ENCODE measurements at regions not wholly inside any gene's neighbourhood (a gene's known extent, or its start where the extent isn't known, plus 50 kb on each side); places are given as distances from the start of the nearest gene placed in this dataset.

GRCh38 chr2:236348279-236348678, 84.1 kb upstream of the ASB18 start:
- TF ChIP-seq POLR2A (IDR thresholded peaks at IDR 0.05) (no peak), CTCF (IDR thresholded peaks at IDR 0.05) (no peak)
- 72 to 76% methylated on average over 11 of the region's 11 CpGs for WGBS, 2 donors
- intact Hi-C loops (cut with DNase I), result no loop called here

GRCh38 chr2:236348976-236349375, 84.8 kb upstream of the ASB18 start:
- TF ChIP-seq POLR2A (IDR thresholded peaks at IDR 0.05) (no peak), CTCF (IDR thresholded peaks at IDR 0.05) (no peak)
- Histone ChIP-seq H3K36me3 (no peaks in the 10 kb centered on the region), H3K27ac (no peak overlapping the region), H3K4me3 (replicated peaks in 1 of 3) (no peak overlapping the region), H3K4me1 (no peaks in the 10 kb centered on the region), H3K9me3 (no peaks in the 10 kb centered on the region), H3K27me3 (no peaks in the 10 kb centered on the region)
- 93 to 97% methylated on average over 6 of the region's 6 CpGs for WGBS, 2 donors
- DNase-seq, result no peak
- intact Hi-C loops (cut with DNase I), result no loop called here

More at GRCh38 chr2:236348279-236348678, 84.1 kb upstream of the ASB18 start:
- Histone ChIP-seq H3K36me3 (no peaks in the 10 kb centered on the region), H3K27me3 (no peaks in the 10 kb centered on the region), H3K4me3 (replicated peaks in 1 of 3) (no peak overlapping the region), H3K9me3 (no peaks in the 10 kb centered on the region), H3K4me1 (no peaks in the 10 kb centered on the region), H3K27ac (no peak overlapping the region)
- DNase-seq, result no peak

GRCh38 chr2:236350426-236350825, 86.2 kb upstream of the ASB18 start:
- H3K27me3 ChIP-seq, result no peaks in the 10 kb centered on the region
- H3K4me1 ChIP-seq, result no peaks in the 10 kb centered on the region
- no peaks in the 10 kb centered on the region for H3K9me3 ChIP-seq
- WGBS, 2 donors, result 88 to 92% methylated on average over 10 of the region's 10 CpGs
- no peak overlapping the region for H3K4me3 ChIP-seq (replicated peaks in 1 of 3)
- no peak for DNase-seq
- H3K36me3 ChIP-seq, result no peaks in the 10 kb centered on the region
- intact Hi-C loops (cut with DNase I), result no loop called here
- no peak for TF ChIP-seq POLR2A (IDR thresholded peaks at IDR 0.05)
- TF ChIP-seq CTCF (IDR thresholded peaks at IDR 0.05), result no peak
- no peak overlapping the region for H3K27ac ChIP-seq

- H3K36me3 ChIP-seq, result no peaks in the 10 kb centered on the region
- H3K27me3 ChIP-seq, result no peaks in the 10 kb centered on the region
- DNase-seq, result no peak
- H3K4me3 ChIP-seq (replicated peaks in 1 of 3), result no peak overlapping the region
- H3K4me1 ChIP-seq, result no peaks in the 10 kb centered on the region
- no peaks in the 10 kb centered on the region for H3K9me3 ChIP-seq
- TF ChIP-seq POLR2A (IDR thresholded peaks at IDR 0.05) (no peak), CTCF (IDR thresholded peaks at IDR 0.05) (no peak)
- WGBS, 2 donors, result 89 to 91% methylated on average over 18 of the region's 18 CpGs
- intact Hi-C loops (cut with DNase I), result loop anchor here (2.0 kb wide), 1 partner anchor 711 kb away; no protein-coding TSS in a partner anchor
- no peak overlapping the region for H3K27ac ChIP-seq
Observed at GRCh38 chr2:236351966-236352525, 87.8 kb upstream of the ASB18 start.

- 21 to 26% methylated on average over 14 of the region's 14 CpGs for WGBS, 2 donors
- H3K36me3 ChIP-seq, result no peaks in the 10 kb centered on the region
- intact Hi-C loops (cut with DNase I), result loop anchor here (2.0 kb wide), 1 partner anchor 710 kb away; no protein-coding TSS in a partner anchor
- DNase-seq, result peak; percentile 31 to 35
- TF ChIP-seq CTCF (IDR thresholded peaks at IDR 0.05), result peak; percentile 75 to 92 (median 85)
- TF ChIP-seq POLR2A (IDR thresholded peaks at IDR 0.05), result no peak
- no peak overlapping the region for H3K4me3 ChIP-seq (replicated peaks in 1 of 3)
- H3K4me1 ChIP-seq, result no peaks in the 10 kb centered on the region
- H3K27me3 ChIP-seq, result no peaks in the 10 kb centered on the region
- H3K27ac ChIP-seq, result no peak overlapping the region
- H3K9me3 ChIP-seq, result no peaks in the 10 kb centered on the region
Observed at GRCh38 chr2:236352761-236353593, 88.8 kb upstream of the ASB18 start.

Data from thyroid gland (tissue), 4 donors.